ENCODE measurements at regions not wholly inside any gene's neighbourhood (a gene's known extent, or its start where the extent isn't known, plus 50 kb on each side); places are given as distances from the start of the nearest gene placed in this dataset.

DNA sequence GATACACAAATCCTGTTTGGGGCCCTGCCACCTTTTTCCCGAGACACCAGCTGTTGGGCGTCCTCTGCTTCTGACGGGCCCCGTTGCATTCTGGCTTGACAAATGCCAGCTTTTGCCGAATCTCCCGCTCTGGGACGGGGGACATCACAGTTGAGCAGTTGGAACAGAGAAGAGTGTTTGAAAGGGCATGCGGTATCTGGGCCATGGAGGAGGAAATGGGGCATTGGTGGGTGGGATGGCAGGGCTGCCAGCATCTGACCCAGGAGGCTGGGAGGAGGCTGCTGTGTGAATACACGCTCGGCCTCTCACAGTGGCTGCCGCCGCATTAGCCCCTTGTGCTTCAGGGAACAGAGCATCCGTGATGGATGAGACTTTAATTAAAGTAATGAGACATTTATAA, 184.3 kb upstream of the TNRC6C start:
- no peak for DNase-seq (ENCODE audit: low read depth in 1 of 2, low spot score in 1 of 2)

DNA sequence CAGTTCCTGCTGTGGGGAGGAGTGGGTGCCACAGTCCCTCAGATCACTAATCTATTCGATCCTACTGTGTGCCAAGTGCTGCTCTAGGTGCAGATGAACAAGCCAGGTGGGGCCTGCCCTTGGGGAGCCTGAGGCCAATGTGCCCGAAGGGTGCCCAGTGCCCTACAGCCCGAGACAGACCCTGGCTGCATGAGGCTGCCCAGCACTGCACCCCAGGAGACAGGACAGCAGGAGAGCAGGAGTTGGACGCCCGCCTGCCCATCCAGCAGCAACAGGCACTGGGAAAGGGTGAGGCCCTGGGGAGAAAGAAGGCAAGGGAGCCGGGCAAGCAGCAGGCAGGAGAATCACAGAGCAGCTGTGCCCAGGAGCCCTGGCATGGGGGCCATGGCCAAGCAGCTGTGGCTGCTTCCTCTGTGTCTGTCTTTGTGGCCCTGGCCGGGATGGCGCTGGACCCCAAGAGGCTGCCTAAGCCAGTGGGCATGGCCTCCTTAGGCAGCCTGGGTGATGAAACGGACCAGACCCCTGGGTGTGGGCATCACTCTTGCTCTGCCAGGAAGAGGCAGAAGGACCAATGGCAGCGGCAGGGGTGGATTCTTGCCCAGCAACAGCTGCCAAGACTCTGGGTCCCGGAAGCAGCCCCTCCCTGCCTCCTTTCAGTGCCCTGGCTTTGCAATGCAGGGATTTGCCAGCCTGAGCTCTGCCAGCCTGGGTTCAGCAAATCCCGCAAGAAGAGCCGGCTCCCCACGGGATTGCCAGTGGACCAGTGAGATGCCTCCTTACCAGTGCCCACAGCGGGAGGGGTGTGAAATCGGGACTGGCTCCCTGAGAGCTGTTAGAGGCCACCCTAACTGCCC, 179.6 kb upstream of the TNRC6C start:
- DNase-seq (ENCODE audit: low read depth in 1 of 2, low spot score in 1 of 2) = no peak

DNA sequence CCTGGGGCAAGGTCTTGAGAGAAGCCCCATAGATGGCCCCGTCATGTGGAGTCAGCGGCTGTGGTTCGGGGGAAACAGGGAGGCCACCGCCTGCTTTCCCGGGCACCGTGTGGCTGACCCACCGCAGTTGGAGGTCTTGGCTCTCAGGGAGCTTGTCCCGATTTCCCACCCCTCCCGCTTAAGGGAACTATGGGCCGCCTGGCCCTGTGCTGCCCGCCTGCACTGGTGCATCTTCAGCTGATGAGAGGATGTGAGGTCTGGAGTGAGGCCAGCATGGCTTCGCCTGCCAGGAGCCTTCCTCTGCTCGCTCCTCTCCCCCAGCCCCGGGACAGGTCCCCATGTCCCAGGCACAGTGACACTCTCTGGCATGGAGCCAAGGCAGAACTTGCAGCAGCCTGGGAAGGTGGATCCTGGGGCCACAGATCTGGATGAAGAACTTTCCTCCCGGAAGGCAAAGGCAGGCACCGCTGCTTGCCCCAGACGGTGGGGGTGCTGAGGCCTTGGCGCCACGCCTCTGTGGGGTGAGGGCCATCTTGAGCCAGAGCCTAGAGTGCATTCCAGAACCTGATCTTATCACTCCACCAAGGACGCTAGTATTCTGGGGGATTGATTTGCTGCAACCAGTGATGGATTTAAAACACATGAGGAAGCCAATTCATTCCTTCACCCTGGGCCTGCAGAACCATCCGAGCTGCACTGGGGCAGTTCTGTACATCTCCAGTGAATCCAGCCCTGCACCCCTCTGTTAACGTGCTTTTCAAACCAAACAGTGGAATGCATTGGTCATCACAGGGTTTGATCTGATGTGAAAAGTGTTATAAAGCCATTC, 178.6 kb upstream of the TNRC6C start:
- DNase-seq (ENCODE audit: low read depth in 1 of 2, low spot score in 1 of 2) = no peak

DNA sequence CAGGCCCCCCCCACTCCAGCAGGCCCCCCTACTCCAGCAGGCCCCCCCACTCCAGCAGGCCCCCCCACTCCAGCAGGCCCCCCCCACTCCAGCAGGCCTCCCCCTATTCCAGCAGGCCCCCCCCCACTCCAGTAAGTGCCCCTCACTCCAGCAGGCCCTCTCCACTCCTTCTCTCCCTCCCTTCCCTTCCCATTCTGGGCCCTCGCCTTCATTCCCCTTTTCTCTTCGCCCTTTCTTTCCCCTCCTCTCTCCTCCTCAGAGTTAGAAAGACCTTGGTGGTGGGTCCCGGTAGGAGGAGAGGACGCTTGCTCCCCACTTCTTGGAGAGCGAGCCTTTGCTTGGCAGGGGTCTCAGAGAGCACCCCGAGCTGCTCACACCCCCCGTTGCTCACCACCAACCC, 177.0 kb upstream of the TNRC6C start:
- DNase-seq (ENCODE audit: low read depth in 1 of 2, low spot score in 1 of 2) = no peak

DNA sequence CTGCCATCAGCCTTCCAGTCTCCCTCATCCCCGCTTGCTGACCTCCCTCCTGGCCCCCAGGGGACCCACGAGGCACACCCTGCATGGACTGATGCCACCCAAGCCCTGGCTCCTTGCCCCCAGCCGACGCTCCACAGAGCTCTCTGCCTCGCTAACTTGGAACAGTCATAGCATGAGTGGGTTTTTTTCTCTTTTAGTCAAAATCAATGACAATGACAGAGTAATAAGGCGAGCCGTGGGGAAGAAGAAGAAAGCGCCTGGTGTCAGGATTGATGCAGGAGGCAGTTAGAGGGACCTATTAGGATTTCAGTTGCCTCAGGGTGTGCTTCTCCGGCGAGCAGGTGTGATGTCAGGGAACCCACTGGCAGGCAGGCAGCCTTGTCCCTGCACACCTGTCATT, 176.3 kb upstream of the TNRC6C start:
- DNase-seq (ENCODE audit: low read depth in 1 of 2, low spot score in 1 of 2) = no peak

DNA sequence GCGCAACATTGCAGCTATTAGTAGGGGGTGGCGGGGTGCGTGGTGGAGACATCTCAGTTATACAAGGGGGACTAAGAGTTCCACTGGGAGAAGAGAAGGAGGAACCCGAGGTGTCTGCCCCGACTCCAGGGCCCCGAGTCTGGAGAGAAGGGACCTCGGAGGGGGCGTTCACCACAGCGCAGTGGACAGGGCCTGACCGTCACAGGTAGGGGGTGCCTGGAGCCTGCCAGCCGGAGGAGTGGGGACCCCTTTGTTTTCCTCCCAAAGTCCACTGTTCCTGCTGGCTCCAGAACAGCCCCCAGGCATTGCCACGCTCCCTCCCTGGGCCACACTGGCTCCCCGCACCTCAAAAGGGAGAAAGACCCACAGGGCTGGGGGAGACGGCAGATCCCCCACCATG, 175.9 kb upstream of the TNRC6C start:
- no peak for DNase-seq (ENCODE audit: low read depth in 1 of 2, low spot score in 1 of 2)

DNA sequence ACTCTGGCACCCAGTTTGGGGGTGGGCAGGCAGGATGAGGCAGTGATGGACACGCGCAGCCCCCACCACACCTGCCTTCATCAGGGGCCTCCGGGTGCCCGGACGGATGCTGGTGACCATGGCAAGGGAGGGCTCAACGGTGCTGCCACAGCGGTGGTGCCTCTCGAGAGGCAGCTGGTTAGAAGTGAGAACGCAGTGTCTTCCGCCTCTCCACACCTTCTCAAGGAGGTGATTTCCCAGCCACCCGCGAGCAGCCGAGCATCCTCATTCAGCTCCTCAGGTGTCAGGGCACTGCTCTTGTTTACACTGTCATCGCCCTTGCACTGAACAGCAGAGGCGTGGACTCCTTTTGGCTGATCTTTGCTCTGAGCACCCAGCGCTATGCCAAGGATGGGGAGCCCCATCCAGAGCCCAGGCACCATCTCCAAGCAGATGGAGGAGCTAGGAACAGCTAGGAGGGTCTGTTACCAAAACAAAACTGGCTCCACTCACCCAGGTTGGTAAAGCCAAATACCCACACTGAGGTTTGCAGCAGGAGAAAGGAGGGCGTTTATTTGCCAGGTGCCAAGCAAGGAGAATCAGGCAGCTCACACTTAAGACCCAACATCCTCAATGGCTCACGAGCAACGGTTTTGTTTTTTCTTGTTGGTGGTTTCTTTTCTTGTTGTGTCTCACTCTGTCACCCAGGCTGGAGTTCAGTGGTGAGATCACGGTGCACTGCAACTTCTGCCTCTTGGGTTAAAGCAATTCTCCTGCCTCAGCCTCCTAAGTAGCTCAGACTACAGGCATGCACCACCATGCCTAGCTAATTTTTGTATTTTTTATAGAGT, 174.3 kb upstream of the TNRC6C start:
- peak; percentile 39 to 40 for DNase-seq (ENCODE audit: low read depth in 1 of 2, low spot score in 1 of 2)

DNA sequence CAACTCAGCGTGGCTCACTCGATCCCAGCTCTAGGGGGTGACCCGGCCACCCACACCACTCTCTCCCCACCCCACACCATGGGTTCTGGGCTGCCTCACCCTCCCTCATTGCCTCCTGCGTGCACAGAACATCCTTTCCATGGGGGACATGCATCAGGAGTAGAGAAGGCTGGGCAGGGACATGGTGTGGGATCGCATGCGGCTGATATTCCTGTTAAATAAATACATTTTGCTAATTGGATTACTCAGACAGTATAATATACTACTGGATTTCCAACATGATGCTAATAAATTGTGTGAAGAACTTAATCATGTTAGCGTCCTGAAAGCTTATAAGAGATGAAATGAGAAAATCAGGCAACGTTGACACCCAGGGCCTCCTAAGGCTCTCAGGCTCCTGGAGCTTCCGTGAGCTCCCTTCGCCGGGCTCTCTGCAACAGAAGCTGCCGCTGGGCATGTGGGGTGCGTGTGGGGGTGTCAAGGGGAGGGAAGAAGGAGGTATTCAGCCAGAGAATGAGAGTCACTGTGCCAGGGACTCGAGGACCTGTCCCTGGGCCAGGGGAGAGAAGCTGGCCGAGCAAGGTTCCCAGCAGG, 173.1 kb upstream of the TNRC6C start:
- DNase-seq (ENCODE audit: low read depth in 1 of 2, low spot score in 1 of 2) = no peak

DNA sequence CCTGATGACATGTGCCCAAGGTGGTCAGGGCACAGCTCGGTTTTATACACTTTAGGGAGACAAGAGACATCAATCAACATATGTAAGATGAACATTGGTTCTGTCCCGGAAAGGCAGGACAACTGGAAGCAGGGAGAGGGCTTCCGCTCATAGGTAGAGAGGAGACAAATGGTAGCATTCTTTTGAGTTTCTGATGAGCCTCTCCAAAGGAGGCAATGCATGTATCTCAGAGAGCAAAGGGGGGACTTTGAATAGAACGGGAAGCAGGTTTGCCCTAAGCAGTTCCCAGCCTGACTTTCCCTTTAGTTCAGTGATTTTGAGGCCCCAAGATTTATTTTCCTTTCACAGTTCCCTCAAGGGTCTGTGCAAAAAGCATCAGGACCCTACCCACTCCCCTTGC, 172.4 kb upstream of the TNRC6C start:
- DNase-seq (ENCODE audit: low read depth in 1 of 2, low spot score in 1 of 2) = no peak

DNA sequence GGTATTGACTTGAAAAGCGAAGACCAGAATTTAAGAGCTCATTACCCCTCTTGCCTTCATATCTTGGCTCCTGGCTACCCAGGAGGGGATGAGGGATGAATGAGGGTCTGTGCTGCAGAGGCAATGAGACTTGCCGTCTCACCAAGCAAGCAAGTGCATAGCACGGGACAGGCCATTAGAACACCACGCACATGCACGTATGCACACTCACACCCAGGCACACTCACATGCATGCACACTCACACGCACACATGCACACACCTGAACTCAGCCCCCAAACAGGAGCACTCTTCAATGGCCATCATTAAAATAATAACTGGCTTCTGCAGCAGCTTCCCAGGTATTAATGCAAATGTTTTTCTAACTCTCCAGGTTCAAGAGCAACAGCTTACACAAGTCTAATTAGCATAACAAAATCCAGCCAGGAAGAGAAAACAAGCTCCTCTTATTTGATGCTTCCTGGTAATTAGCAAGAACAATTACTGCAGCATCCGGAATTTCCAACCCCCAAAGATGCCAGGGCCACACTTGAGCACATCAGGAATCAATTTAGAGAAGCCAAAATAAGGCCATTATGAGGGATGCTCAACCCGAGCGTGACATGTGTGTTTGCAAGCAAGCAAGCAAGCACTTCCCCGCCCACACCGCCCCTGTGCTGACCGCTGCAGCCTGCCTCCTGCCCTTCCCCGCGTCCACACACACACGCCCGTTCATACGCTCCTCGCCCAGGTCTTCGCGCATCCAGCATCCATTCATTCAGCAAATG, 171.6 kb upstream of the TNRC6C start:
- no peak for DNase-seq (ENCODE audit: low read depth in 1 of 2, low spot score in 1 of 2)

DNA sequence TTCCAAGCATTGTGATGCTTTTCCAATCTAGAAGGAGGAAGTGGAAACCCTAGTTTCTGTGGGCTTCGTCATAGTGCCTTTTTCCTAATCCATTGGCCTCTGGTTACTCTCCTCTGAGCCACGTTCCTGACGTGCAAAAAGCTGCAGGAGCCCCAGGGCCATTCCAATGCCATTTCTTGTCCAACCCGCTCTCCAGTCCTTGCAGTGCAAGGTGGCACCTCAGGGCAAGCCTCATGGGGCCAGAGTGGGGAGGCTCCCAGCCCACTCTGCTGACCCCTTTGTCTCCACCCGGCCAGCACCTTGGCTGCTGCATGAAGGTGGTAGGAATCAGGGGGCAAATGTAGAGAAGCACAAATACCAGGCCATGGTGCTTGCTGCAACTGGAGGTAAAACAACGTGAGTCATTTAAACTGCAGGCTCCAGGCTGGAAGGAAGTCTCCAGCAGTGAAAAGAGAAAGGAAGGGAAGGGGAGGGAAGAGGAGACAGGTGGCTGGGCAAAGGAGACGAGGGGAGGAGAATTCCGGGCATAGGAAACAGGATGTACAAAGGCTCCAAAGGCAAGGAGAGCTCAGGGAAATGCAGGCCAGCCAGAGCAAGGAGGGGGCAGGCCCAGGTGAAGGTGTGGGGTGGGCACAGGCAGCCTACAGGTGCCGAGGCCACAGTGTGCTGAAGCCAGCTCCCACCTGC, 168.2 kb upstream of the TNRC6C start:
- DNase-seq (ENCODE audit: low read depth in 1 of 2, low spot score in 1 of 2) = no peak

DNA sequence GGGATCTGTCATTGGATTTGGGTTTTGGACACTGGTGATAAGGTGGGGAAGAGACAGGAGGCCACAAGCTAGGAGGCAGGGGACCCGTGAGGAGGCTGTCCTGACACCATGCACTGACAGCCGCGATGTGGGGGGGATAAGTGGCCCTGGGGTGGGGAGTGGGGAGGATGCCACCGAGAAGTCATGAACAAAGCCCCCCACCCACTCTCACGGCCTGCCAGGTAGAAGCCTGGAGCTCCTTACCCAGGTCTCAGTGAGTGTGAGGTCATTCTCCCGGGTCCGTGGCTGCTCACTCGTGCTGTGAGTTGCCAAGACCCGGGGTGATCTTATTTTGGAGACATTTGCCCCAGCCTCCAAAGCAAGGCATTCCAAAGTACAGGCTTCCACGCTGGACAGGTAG, 165.9 kb upstream of the TNRC6C start:
- no peak for DNase-seq (ENCODE audit: low read depth in 1 of 2, low spot score in 1 of 2)

DNA sequence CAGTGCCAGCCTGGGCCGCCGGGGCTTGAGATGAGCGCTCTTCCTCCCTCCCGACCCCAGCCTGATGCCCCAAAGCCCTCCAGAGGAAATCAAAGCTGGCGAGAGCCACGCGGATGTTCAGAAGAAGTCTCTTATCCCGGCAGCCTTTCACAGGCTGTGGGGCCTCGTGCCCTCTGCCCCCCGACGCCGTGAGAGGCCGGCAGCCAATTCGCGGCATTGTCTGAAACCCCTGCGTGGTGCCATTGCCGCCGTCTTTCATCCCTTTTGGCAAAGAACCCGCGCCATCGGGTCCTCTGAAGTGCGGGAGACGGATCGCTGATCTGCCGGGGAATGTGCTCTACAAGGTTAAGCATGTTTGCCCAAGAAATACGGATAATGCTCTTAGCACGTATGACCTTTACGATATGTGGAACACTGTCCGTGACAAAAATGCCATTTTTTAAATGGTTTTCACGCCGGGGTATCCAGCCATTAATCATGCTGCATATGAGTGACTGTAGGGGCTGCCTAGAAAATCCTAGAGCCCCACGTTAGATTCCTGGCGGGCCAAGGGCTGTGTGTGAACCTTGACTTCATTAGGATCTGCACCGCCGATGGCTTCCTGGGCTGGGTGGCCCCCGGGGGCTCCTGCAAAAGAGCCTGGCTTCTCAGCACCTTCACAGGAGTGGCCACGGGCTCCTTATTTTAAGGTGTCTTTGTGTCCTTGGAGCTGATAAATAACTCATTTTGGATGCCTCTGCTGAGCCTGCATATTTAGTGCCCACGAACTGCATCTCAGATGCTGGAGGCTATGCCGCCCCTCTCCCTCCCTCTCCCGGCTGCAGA, 165.1 kb upstream of the TNRC6C start:
- no peak for DNase-seq (ENCODE audit: low read depth in 1 of 2, low spot score in 1 of 2)

DNA sequence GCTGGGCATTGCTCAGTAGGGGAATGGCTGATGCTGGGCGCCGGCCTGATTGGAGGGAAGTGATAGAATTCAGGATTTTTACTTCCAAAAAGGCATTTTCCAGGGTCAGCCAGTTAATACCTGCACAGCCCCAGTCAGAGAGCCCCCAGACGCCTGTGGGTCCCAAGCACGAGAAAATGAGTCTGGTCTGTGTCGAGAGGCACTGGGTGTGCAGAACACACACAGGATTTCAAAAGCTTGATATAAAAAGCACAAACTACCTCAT, 164.6 kb upstream of the TNRC6C start:
- no peak for DNase-seq (ENCODE audit: low read depth in 1 of 2, low spot score in 1 of 2)

DNA sequence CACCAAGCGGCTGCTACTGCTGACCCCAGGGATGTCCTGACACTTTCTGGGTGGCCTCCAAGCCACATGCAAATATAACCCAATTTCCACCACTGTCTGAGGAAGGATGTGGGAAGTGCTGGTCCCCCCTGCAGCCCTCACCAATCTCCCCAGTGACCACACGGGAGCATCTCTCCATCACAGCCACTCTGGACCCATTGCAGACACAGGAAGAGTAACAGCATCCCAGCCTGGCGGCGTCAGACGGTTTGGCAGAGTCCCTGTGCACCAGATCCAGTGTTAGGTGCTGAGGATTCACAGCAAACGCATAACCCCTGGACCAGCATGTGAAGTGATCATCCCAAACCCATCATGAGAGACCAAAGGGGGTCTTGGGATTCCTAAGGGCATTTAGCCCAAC, 163.7 kb upstream of the TNRC6C start:
- no peak for DNase-seq (ENCODE audit: low read depth in 1 of 2, low spot score in 1 of 2)

DNA sequence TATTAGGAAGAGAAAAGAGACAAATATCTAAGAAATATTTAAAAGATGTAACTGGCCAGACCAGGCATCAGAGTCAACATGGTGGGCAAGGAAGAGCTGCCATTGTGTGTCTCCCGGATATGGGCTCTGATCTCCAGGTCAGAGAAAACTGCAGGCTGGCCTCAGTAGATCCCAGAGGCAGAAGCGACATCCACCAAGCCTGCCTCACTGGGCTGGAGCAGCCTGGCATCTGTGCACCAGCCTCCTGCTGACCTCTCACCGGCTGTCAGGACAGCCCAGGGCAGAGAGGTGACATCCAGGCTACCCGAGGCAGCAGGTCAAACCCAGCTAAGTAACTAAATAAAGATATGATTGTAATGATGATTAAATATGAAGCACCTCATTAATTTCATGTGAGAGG, 162.8 kb upstream of the TNRC6C start:
- DNase-seq (ENCODE audit: low read depth in 1 of 2, low spot score in 1 of 2) = no peak

DNA sequence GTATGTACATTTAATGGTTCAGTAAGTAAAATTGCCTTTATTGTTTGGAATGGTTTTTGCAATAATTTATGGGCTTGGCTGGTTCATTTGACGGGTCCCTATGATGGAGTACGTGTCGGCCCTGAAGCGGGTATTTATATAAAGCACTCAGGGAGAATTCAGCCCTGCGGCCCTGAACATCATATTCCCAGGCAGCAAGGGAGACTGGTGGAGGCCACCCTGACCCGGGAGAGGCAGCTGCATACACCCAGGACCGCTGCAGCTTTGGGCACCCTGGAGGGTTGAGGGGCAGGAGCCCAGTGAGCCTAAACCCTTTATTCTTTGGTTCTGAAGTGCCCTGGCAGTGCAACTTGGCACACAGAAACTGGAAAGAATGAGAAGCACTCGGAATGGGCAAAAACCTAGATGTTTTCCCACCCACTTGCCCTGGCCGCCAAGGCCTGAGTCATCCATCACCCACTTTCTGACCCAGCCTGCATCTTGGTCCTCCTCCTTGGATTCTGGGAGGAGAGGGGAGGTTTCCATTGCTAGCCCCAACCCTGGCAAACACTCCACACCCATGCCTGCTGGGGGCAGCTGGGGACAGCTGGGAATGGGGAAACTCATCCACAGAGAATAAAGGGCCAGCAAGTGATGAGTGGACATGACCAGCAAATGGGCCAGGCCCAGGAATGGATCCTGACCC, 162.2 kb upstream of the TNRC6C start:
- no peak for DNase-seq (ENCODE audit: low read depth in 1 of 2, low spot score in 1 of 2)

DNA sequence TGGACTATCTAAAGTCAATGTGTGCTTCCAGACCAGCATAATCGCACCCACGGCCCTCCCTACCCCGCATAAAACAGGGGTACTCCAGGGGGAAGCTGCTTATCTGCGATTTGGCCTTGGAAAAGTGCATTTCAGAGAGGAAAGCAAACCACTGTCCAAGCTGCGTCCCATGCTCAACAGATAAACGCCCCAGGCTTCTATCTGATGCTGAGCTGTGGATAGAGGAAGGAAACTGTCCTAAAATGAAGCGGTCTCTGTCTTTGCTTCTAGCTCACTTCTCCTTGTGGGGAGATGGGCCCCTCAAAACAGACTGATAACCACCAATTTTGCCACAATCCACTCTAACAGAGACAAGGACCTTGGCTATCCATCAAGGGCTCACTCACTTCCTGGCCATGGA, 160.5 kb upstream of the TNRC6C start:
- DNase-seq (ENCODE audit: low read depth in 1 of 2, low spot score in 1 of 2) = no peak

DNA sequence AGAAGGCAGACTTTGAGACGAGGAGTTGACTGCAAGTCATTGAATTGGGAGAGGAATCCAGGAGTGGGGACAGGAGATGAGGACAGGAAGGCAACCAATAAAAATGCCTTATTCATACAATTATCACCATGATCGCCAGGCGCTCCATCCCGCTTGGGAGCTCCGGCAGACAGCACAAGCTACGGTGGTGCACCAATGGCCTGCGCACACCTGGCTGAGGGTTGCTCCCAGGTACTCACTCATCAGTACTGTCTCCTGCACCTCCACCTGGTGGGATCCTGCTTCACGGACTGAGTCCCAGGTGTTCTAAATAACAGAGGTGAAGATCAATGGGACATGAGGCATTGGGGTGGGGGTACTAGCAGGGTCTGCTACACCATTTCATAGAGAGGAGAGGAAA, 160.0 kb upstream of the TNRC6C start:
- no peak for DNase-seq (ENCODE audit: low read depth in 1 of 2, low spot score in 1 of 2)
